ENCODE measurements at regions not wholly inside any gene's neighbourhood (a gene's known extent, or its start where the extent isn't known, plus 50 kb on each side); places are given as distances from the start of the nearest gene placed in this dataset.
"Not testable (repeated sequence)": the region's sequence is repeated elsewhere in the genome, so short reads cannot be mapped to it uniquely, and the experiment has no call there.

DNA sequence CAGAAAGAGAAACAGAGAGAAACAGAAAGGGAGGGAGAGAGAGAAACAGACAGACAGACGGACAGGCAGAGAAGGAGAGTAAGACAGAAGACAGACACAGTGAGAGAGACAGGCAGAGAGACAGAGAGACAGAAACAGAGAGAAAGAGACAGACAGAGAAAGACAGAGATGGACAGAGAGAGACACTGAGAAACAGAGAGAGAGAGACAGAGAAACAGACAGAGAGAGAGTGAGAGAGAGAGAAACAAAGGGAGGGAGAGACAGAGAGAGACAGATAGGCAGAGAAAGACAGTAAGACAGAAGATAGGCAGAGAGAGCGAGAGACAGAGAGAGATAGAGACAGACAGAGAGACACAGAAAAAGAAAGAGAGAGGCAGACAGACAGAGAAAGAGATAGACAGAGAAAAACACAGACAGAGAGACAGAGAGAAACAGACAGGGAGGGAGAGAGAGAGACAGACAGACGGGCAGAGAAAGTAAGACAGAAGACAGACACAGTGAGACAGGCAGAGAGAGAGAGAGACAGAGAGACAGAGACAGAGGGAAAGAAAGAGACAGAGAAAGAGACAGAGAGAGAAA lies 753.4 kb upstream of the DEFB115 start:
- TF ChIP-seq POLR2A (IDR thresholded peaks at IDR 0.05), result no peak
- TF ChIP-seq, protein P1, sequence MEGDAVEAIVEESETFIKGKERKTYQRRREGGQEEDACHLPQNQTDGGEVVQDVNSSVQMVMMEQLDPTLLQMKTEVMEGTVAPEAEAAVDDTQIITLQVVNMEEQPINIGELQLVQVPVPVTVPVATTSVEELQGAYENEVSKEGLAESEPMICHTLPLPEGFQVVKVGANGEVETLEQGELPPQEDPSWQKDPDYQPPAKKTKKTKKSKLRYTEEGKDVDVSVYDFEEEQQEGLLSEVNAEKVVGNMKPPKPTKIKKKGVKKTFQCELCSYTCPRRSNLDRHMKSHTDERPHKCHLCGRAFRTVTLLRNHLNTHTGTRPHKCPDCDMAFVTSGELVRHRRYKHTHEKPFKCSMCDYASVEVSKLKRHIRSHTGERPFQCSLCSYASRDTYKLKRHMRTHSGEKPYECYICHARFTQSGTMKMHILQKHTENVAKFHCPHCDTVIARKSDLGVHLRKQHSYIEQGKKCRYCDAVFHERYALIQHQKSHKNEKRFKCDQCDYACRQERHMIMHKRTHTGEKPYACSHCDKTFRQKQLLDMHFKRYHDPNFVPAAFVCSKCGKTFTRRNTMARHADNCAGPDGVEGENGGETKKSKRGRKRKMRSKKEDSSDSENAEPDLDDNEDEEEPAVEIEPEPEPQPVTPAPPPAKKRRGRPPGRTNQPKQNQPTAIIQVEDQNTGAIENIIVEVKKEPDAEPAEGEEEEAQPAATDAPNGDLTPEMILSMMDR (IDR thresholded peaks at IDR 0.05), result no peak
- H3K36me3 ChIP-seq, result no peaks in the 10 kb centered on the region

GRCh38 chr20:30505566-30505965 lies 751.9 kb upstream of the DEFB115 start:
- Histone ChIP-seq H3K36me3 (no peaks in the 10 kb centered on the region), H3K9me3 (no peaks in the 10 kb centered on the region), H3K4me3 (no peak overlapping the region), H3K27ac (no peak overlapping the region), H3K27me3 (no peaks in the 10 kb centered on the region), H3K4me1 (no peaks in the 10 kb centered on the region)
- intact Hi-C loops (cut with DNase I; ENCODE audit: low total_unique reads), result no loop called here
- no peak for DNase-seq
- TF ChIP-seq, protein P1 (IDR thresholded peaks at IDR 0.05), result no peak
- TF ChIP-seq POLR2A (IDR thresholded peaks at IDR 0.05), result no peak

More for the DNA sequence above, 753.4 kb upstream of the DEFB115 start:
- Histone ChIP-seq H3K27ac (no peak overlapping the region), H3K4me3 (no peak overlapping the region), H3K9me3 (no peaks in the 10 kb centered on the region), H3K4me1 (no peaks in the 10 kb centered on the region), H3K27me3 (no peaks in the 10 kb centered on the region)
- intact Hi-C loops (cut with DNase I; ENCODE audit: low total_unique reads), result no loop called here
- no peak for DNase-seq

DNA sequence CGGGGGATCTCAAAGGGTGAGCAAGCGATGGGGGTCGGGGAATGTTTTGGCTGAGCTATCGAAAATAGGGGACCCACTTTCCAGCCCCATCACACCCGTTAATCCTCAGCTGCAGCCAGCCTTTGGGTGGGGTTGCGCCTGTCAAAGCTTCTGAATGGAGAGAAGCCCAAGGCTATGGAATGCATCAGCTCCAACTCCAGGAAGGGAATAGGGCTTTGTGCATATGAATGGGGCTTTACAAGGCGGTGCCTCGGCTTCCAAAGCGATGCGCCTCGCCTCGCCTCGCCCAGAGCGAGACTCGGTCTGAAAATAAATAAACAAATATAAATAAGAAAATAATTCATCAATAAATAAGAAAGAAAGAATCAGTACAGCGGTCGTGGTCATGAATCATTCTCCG lies 751.4 kb upstream of the DEFB115 start:
- intact Hi-C loops (cut with DNase I; ENCODE audit: low total_unique reads), result no loop called here
- no peak for DNase-seq
- H3K4me3 ChIP-seq, result no peak overlapping the region
- no peaks in the 10 kb centered on the region for H3K27me3 ChIP-seq
- no peaks in the 10 kb centered on the region for H3K9me3 ChIP-seq
- no peaks in the 10 kb centered on the region for H3K36me3 ChIP-seq
- no peaks in the 10 kb centered on the region for H3K4me1 ChIP-seq
- no peak overlapping the region for H3K27ac ChIP-seq
- TF ChIP-seq, protein P1 (IDR thresholded peaks at IDR 0.05), result no peak
- no peak for TF ChIP-seq POLR2A (IDR thresholded peaks at IDR 0.05)

- H3K27ac ChIP-seq; H3K36me3 ChIP-seq; H3K9me3 ChIP-seq; intact Hi-C loops (cut with DNase I; ENCODE audit: low total_unique reads); DNase-seq; H3K4me3 ChIP-seq; H3K27me3 ChIP-seq; H3K4me1 ChIP-seq: not testable (repeated sequence)
Measured at GRCh38 chr20:30508382-30508781, 749.1 kb upstream of the DEFB115 start.

GRCh38 chr20:30511322-30512030 lies 746.0 kb upstream of the DEFB115 start:
- intact Hi-C loops (cut with DNase I; ENCODE audit: low total_unique reads), result no loop called here
- H3K36me3 ChIP-seq, result no peaks in the 10 kb centered on the region
- no peaks in the 10 kb centered on the region for H3K27me3 ChIP-seq
- no peak overlapping the region for H3K27ac ChIP-seq
- TF ChIP-seq POLR2A (IDR thresholded peaks at IDR 0.05), result no peak
- TF ChIP-seq, protein P1 (IDR thresholded peaks at IDR 0.05), result no peak
- no peak for DNase-seq
- no peaks in the 10 kb centered on the region for H3K9me3 ChIP-seq
- no peaks in the 10 kb centered on the region for H3K4me1 ChIP-seq
- no peak overlapping the region for H3K4me3 ChIP-seq
